ENCODE measurements at regions not wholly inside any gene's neighbourhood (a gene's known extent, or its start where the extent isn't known, plus 50 kb on each side); places are given as distances from the start of the nearest gene placed in this dataset.

DNA sequence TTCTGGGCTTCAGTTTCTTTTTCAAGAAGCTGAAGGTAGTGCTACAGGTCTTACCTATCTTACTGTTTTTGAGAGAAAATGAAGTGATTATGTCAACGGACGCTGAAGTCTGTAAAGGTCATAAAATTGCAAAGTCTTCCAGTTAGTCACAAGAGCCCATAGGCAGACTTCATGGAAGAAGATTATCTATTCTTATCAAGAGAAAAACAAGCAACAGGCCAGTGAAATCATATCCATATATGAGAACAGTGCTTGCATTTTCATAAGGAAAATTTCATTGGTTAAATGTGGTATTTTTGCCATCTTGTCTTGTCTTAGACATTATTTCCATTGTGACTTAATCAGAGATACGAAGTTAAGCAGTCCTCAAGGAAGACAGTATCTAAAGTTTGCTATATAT, 412.7 kb upstream of the SEL1L start:
- H3K27ac ChIP-seq (ENCODE audit: low read depth in 1 of 2, low read length in 2 of 2) = no peak overlapping the region
- Mint-ChIP-seq H3K4me3 (no peak overlapping the region), H3K36me3 (ENCODE audit: low read depth) (no peaks in the 10 kb centered on the region), H3K27ac (no peak overlapping the region), H3K4me1 (ENCODE audit: low read depth) (no peaks in the 10 kb centered on the region), H3K9me3 (peaks cover 2% of the 10 kb centered on the region), H3K27me3 (no peaks in the 10 kb centered on the region)
- ChIA-PET POLR2A (no interaction called here), CTCF (no interaction called here)
- no peak overlapping the region for H3K4me3 ChIP-seq (ENCODE audit: low read length)
- ATAC-seq (ENCODE audit: poor library complexity) (no peak), DNase-seq (no peak)
- no peaks in the 10 kb centered on the region for H3K4me1 ChIP-seq (ENCODE audit: insufficient read depth, low read length)
- no peaks in the 10 kb centered on the region for H3K9me3 ChIP-seq (ENCODE audit: control insufficient read depth in 1 of 2, insufficient read depth in 1 of 2, low read length in 2 of 2)
- TF ChIP-seq, protein P1, sequence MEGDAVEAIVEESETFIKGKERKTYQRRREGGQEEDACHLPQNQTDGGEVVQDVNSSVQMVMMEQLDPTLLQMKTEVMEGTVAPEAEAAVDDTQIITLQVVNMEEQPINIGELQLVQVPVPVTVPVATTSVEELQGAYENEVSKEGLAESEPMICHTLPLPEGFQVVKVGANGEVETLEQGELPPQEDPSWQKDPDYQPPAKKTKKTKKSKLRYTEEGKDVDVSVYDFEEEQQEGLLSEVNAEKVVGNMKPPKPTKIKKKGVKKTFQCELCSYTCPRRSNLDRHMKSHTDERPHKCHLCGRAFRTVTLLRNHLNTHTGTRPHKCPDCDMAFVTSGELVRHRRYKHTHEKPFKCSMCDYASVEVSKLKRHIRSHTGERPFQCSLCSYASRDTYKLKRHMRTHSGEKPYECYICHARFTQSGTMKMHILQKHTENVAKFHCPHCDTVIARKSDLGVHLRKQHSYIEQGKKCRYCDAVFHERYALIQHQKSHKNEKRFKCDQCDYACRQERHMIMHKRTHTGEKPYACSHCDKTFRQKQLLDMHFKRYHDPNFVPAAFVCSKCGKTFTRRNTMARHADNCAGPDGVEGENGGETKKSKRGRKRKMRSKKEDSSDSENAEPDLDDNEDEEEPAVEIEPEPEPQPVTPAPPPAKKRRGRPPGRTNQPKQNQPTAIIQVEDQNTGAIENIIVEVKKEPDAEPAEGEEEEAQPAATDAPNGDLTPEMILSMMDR (IDR thresholded peaks at IDR 0.05) = no peak
- intact Hi-C loops (cut with DNase I, micrococcal nuclease) = no loop called here
- H3K27me3 ChIP-seq (ENCODE audit: control insufficient read depth in 1 of 2, insufficient read depth in 2 of 2, low read length in 2 of 2) = no peaks in the 10 kb centered on the region
- H3K36me3 ChIP-seq (ENCODE audit: insufficient read depth, low read length) = no peaks in the 10 kb centered on the region

- DNase-seq (no peak), ATAC-seq (ENCODE audit: poor library complexity) (no peak)
- Mint-ChIP-seq H3K27ac (no peak overlapping the region), H3K36me3 (ENCODE audit: low read depth) (no peaks in the 10 kb centered on the region), H3K4me3 (no peak overlapping the region), H3K4me1 (ENCODE audit: low read depth) (no peaks in the 10 kb centered on the region), H3K27me3 (no peaks in the 10 kb centered on the region), H3K9me3 (peaks cover 1% of the 10 kb centered on the region)
- CTCF ChIA-PET = no interaction called here
- Histone ChIP-seq H3K36me3 (ENCODE audit: insufficient read depth, low read length) (no peaks in the 10 kb centered on the region), H3K27ac (ENCODE audit: low read depth in 1 of 2, low read length in 2 of 2) (no peak overlapping the region), H3K27me3 (ENCODE audit: control insufficient read depth in 1 of 2, insufficient read depth in 2 of 2, low read length in 2 of 2) (no peaks in the 10 kb centered on the region), H3K4me1 (ENCODE audit: insufficient read depth, low read length) (no peaks in the 10 kb centered on the region), H3K4me3 (ENCODE audit: low read length) (no peak overlapping the region), H3K9me3 (ENCODE audit: control insufficient read depth in 1 of 2, insufficient read depth in 1 of 2, low read length in 2 of 2) (no peaks in the 10 kb centered on the region)
- POLR2A ChIA-PET = no interaction called here
- TF ChIP-seq, protein P1 (IDR thresholded peaks at IDR 0.05) = no peak
- intact Hi-C loops (cut with DNase I, micrococcal nuclease) = no loop called here
Observed at GRCh38 chr14:81946834-81947798, 413.5 kb upstream of the SEL1L start.

- Histone ChIP-seq H3K36me3 (ENCODE audit: insufficient read depth, low read length) (no peaks in the 10 kb centered on the region), H3K27ac (ENCODE audit: low read depth in 1 of 2, low read length in 2 of 2) (no peak overlapping the region), H3K4me1 (ENCODE audit: insufficient read depth, low read length) (no peaks in the 10 kb centered on the region), H3K9me3 (ENCODE audit: control insufficient read depth in 1 of 2, insufficient read depth in 1 of 2, low read length in 2 of 2) (peaks cover 0 to 7% of the 10 kb centered on the region in 2 experiments), H3K27me3 (ENCODE audit: control insufficient read depth in 1 of 2, insufficient read depth in 2 of 2, low read length in 2 of 2) (no peaks in the 10 kb centered on the region), H3K4me3 (ENCODE audit: low read length) (no peak overlapping the region)
- CTCF ChIA-PET = no interaction called here
- ATAC-seq (ENCODE audit: poor library complexity) (no peak), DNase-seq (no peak)
- TF ChIP-seq, protein P1 (IDR thresholded peaks at IDR 0.05) = no peak
- H3K36me3 Mint-ChIP-seq (ENCODE audit: low read depth) = no peaks in the 10 kb centered on the region
- no peaks in the 10 kb centered on the region for H3K4me1 Mint-ChIP-seq (ENCODE audit: low read depth)
- H3K9me3 Mint-ChIP-seq = no peaks in the 10 kb centered on the region
- no peaks in the 10 kb centered on the region for H3K27me3 Mint-ChIP-seq
- H3K4me3 Mint-ChIP-seq = no peak overlapping the region
- POLR2A ChIA-PET = no interaction called here
- intact Hi-C loops (cut with DNase I, micrococcal nuclease) = no loop called here
- H3K27ac Mint-ChIP-seq = no peak overlapping the region
Observed at GRCh38 chr14:81952917-81953316, 419.3 kb upstream of the SEL1L start.

Measured in CD4-positive, alpha-beta T cell (primary cell).